KBM-7 (cell line): ENCODE measurements at regions not wholly inside any gene's neighbourhood (a gene's known extent, or its start where the extent isn't known, plus 50 kb on each side); places are given as distances from the start of the nearest gene placed in this dataset.
A peak's percentile ranks its signal among the peaks of the same experiment; 100 is the strongest.

Experiments used
- DNase-seq: peaks from one replicate; pipeline ENCODE4 v3.0.0-alpha.2; 2015
- in situ Hi-C: fragments of 300-500 bp; cut with MboI; formaldehyde crosslinking; loops from 2 replicates; pipeline ENCODE4 v1.14.3; 2020; ENCODE audit warnings: low sequenced_read_pairs, low pct_unique_long_range_greater_than_20kb, mixed read lengths

- in situ Hi-C loops: no loop called here
- no peak for DNase-seq
These were observed 401.4 kb upstream of the KLF4 start for GRCh38 chr9:107890921-107891465.

- DNase-seq: no peak
- in situ Hi-C loops: no loop called here
These were observed 399.2 kb upstream of the KLF4 start for GRCh38 chr9:107888773-107889227.

GRCh38 chr9:107886826-107887225 lies 397.3 kb upstream of the KLF4 start:
- in situ Hi-C loops: no loop called here
- DNase-seq: no peak

GRCh38 chr9:107883496-107884124 lies 394.0 kb upstream of the KLF4 start:
- no peak for DNase-seq
- in situ Hi-C loops: no loop called here

GRCh38 chr9:107881626-107882300 lies 392.2 kb upstream of the KLF4 start:
- DNase-seq: no peak
- in situ Hi-C loops: no loop called here

- no peak for DNase-seq
These were observed 388.9 kb upstream of the KLF4 start for GRCh38 chr9:107878462-107878861.

GRCh38 chr9:107875571-107875980 lies 386.0 kb upstream of the KLF4 start:
- in situ Hi-C loops: no loop called here
- DNase-seq: no peak

More at GRCh38 chr9:107878462-107878861, 388.9 kb upstream of the KLF4 start:
- in situ Hi-C loops: no loop called here

GRCh38 chr9:107874591-107875369 lies 385.2 kb upstream of the KLF4 start:
- in situ Hi-C loops: no loop called here

GRCh38 chr9:107874137-107874536 lies 384.6 kb upstream of the KLF4 start:
- DNase-seq: no peak
- in situ Hi-C loops: no loop called here

More at GRCh38 chr9:107874591-107875369, 385.2 kb upstream of the KLF4 start:
- DNase-seq: peak; percentile 38

- DNase-seq: no peak
- in situ Hi-C loops: no loop called here
These were observed 383.1 kb upstream of the KLF4 start for GRCh38 chr9:107872457-107873192.

GRCh38 chr9:107870927-107871680 lies 381.5 kb upstream of the KLF4 start:
- no peak for DNase-seq
- in situ Hi-C loops: no loop called here

- in situ Hi-C loops: no loop called here
- no peak for DNase-seq
These were observed 380.7 kb upstream of the KLF4 start for GRCh38 chr9:107870221-107870620.

GRCh38 chr9:107869111-107869510 lies 379.5 kb upstream of the KLF4 start:
- in situ Hi-C loops: no loop called here
- DNase-seq: no peak

- in situ Hi-C loops: no loop called here
- DNase-seq: no peak
These were observed 378.6 kb upstream of the KLF4 start for GRCh38 chr9:107868186-107868585.

- in situ Hi-C loops: no loop called here
- no peak for DNase-seq
These were observed 378.2 kb upstream of the KLF4 start for GRCh38 chr9:107867738-107868137.

GRCh38 chr9:107866711-107867311 lies 377.2 kb upstream of the KLF4 start:
- DNase-seq: peak; percentile 40
- in situ Hi-C loops: no loop called here

GRCh38 chr9:107863396-107863795 lies 373.8 kb upstream of the KLF4 start:
- no peak for DNase-seq
- in situ Hi-C loops: no loop called here

- DNase-seq: no peak
- in situ Hi-C loops: no loop called here
These were observed 373.3 kb upstream of the KLF4 start for GRCh38 chr9:107862881-107863280.
